ENCODE measurements at regions not wholly inside any gene's neighbourhood (a gene's known extent, or its start where the extent isn't known, plus 50 kb on each side); places are given as distances from the start of the nearest gene placed in this dataset.
A peak's percentile ranks its signal among the peaks of the same experiment; 100 is the strongest.

DNA sequence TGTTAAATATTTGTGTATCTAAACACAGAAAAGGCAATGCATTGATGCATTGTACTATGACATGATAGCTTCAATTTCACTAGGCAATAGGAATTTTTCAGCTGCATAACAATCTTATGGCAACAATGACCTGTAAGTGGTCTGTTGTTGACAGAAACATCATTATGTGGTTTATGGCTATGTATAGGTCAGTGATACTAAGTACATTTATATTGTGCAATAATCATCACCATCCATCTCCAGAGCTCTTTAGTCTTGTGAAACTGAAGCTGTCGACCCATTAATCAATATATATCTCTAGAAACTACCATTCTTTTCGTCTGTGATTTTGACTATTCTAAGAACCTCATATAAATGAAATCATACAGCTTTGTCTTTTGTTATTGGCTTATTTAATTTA, 200.1 kb upstream of the ZNF717 start:
- no peak for DNase-seq (ENCODE audit: low read depth)

DNA sequence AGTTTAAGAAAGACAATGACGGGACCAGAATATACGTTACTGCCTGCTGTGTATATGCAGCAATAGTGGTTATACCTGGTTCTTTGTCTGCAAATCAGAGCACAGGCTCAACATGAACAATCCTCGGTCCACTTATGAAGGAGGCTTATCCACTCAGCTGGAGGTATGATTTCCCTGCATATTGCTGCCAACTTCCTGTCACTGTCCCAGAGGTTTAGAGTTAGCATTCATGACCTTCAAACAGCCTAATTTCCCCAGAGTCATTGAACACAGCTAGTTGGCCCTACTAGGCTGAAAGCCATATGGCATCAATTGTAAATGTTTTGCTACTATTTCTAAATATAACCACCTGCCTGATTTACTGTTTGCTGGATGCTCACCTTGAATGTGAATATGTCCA, 224.9 kb upstream of the ZNF717 start:
- DNase-seq (ENCODE audit: low read depth): no peak

DNA sequence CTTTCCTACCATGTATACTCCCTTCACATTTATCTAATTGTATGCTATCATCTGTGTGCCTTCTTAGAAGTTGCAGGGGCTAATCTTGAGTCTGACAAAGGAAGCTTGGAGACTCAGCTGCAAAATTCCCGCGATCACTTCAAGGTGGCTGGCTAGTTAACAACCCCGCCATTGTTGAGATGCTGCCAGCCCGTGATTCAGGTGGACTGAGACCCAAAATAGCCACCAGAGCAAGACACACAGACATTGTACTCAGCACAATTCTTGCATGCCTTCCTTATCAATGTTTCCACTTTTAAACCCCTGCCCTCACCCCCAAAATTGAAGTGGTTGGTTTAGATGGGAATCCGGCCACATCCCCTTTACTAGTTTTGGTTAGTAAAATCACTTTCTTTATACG, 225.8 kb upstream of the ZNF717 start:
- DNase-seq (ENCODE audit: low read depth): no peak

DNA sequence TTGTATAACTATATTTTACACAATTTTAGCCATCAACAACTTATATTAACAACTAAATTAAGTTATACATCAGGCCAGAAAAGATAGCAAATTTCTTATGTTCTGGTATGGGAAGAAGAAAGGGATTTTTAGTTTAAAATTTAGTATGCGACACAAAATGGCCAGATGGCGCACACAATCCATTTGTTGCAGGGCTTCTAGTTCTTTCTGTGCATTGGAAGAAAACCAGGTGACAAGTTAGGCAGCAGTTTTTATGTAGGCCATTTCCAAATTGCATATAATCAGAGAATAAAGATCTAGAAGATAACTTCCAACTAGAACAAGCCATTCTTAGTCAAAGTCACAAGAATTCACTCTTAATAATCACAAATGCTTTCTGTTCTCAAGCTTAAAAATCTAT, 230.1 kb upstream of the ZNF717 start:
- DNase-seq (ENCODE audit: low read depth): no peak

DNA sequence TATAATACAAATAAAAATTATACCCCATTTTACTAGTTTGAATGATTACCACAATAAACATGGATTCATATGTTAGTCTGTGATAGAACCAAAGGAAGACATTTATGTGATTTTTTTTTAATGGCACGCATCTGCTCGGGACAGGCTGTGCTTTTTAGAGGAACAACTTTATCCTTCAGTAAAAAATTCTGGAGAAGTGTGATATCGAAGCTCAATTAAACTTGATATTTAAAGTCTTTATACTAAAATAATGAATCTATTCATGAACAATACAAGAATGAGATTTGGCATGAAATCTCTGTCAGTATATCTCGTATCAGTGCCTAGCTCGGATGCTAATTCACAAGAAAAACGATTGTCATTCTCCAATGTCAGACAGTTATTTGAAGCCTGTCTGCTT, 230.8 kb upstream of the ZNF717 start:
- DNase-seq (ENCODE audit: low read depth): no peak

DNA sequence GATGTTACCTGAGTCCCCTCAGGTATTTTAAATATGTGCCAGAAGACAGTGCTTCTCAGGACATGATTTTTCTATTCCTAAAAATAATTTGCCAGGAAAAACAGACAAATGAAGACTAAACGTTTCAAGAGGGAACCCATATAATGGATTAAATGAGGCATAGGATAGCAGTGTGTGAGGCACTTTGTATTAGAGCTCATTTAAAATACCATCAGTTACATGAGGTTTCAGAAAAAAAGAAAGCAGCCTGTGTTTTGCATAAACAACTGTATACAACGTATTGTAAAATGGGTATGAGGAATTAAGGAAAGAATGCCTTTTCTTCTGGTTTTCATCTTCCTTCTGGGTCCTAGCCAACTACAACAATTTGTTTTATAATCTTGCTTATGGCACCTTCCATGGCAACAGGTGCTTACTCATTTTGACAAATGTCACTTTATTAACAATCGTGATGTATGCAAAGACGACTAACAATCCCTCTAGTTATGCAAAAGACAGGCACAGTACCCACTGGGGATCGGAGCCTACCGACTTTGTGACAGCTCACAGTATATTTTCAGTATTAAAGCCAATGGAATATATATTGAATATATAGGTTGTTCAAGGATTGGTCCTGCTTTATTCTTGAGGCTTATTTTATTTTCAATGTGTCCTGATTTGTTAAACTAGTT, 231.6 kb upstream of the ZNF717 start:
- no peak for DNase-seq (ENCODE audit: low read depth)

DNA sequence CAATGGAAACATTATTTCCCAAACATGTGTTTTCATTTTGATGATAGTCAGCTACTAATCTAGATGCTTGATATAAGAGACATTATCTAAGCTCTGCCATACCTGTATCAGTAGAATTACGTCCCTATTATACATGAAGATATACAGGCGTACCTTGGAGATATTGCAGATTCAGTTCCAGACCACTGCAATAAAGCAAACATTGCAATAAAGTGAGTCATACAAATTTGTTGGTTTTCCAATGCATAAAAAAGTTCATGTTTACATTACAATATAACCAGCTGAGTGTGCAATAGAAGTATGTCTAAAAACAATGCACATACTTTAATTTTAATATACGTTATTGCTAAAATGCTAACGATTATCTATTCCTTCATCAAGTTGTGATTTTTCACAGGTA, 236.0 kb upstream of the ZNF717 start:
- no peak for DNase-seq (ENCODE audit: low read depth)

DNA sequence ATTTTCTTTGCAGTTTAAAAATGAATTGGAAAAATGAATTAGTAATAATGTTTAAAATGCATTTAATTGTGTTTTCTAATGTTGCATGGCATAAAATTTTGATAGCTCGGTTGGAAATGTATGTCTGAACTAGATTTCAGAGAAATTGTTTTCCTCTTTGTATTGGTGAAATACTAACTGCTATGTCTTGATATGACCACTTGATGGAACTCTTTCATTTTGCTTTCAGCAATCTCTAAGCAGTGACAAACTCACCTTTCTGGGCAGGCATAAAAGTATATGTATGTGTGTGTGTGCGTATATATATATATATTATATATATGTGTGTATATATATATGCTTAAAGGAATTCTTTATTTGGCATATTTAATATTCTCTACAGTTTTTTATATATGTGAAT, 239.3 kb upstream of the ZNF717 start:
- DNase-seq (ENCODE audit: low read depth): peak; percentile 12

DNA sequence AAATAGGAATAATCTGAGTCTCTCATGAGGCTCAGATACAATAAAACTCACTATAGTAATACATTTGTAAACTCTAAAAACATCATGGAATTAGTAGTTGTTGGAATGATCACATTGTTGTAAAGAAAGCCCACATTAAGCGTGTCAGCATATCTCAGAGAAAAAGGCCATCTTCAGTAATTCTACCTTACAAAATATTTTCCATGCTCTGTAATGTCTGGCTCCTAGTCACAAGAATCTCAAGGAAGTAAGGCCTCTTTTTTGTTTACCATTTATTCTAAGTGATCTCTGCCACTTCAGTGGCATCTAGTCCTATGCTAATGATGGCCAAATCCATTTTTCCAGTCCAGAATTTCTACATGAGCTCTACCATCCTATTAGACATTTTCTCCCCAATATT, 240.2 kb upstream of the ZNF717 start:
- no peak for DNase-seq (ENCODE audit: low read depth)

DNA sequence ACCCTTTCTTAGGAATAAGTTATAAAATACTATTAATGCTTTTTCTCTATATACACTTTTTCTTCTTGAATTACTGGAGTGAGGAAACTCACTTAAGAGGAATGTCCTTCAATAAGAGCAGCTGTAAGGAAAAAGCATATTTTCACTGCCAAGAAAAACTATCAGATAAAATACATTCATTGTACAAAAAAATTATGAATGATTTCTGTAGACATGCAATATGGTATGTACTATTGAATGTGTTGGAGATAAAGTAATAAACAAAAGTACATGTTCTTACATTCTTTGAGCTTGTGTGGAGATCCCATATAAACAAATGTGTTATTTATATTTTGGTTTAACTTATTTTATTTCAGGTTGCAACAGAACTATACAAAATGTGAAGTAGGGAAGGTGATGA, 241.0 kb upstream of the ZNF717 start:
- DNase-seq (ENCODE audit: low read depth): no peak

DNA sequence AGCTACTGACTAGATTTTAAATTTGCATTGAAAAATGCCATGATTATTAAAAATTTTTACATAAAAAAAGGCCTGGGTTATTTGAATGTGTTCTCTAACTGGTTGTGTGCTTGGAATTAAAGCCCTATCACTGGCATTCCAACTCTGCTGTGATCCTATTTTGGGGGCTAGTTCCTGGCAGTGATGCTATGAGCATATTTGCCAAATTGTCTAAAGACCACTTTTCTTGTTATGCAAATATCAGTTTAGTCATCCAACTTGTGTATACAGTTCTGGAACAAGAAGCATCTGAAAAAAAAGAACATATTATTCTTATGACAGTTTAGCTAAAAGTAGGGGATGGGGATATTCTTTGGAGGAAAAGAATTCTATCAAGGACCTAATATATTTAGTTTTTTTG, 243.4 kb upstream of the ZNF717 start:
- no peak for DNase-seq (ENCODE audit: low read depth)

DNA sequence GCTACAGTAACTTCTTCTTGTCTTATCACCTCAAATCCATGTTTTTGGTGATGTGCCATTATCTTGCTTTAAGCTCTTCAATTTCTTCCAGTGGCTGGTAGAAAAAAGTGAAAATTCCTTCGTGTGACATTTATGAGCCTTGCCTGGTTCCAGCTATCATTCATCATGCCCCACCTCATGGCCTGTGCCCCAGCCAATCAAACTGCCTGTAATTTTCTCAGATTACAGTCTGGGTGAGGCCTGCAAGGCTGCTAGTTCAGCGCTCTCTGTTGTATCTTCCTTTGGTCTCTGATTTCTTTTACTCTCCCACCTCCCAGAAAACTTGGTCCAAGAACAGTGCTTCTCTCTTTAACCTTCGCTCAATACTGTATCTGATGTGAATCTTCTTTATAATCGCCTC, 249.3 kb upstream of the ZNF717 start:
- no peak for DNase-seq (ENCODE audit: low read depth)

DNA sequence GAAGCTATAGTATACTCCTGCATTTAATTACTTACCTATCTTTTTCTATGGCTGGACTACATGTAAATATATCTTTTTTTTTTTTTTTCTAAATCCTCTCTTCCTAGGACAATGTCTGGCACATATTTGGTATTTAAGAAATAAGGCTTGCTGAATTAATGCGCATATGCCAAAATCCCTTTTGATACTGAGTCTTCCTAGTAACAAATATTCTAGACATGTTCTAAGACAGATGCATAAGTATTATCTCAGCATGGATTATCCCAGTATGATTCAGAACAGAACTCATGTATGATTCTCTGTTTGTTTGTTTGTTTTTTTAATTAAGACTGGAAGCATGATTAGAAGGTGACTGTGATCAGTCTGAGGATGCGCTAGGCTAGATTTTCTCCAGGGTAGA, 249.8 kb upstream of the ZNF717 start:
- no peak for DNase-seq (ENCODE audit: low read depth)

DNA sequence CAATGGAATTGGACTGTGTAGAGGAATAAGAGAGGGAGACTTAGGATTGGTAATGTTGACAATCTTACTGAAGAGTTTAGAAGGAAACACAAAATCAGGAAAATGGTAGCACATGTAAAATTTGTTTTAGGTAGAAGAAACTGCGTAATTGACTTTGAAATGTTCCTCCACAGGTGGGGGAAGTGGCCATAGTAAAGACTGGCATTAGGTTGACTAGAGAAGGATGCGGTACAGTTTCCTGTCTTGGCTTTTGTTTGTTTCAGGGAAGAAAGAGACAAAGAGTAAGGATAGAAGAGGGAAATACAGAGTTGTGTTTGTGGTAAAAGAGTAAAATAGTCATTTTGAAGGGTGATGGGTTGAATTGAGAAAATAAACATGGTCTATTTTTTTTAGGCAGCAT, 253.6 kb upstream of the ZNF717 start:
- no peak for DNase-seq (ENCODE audit: low read depth)

DNA sequence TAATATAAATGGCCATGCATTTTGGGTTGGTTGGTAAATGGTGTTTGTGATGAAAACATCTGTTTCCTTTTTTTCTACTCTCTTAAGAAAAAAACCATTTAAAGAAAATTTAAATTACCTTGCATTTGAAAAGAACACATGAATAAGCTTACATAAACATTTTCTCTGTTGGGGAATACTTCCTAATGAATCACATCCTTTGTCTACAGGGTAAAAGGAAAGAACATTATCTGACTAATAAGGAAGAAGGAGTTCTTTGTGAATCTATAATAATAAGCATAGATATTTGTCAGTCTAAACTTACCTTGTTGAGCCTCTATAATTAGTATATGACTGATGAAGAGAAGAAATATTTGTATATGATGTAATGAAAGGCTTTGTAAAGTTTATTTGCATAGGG, 254.1 kb upstream of the ZNF717 start:
- DNase-seq (ENCODE audit: low read depth): no peak

DNA sequence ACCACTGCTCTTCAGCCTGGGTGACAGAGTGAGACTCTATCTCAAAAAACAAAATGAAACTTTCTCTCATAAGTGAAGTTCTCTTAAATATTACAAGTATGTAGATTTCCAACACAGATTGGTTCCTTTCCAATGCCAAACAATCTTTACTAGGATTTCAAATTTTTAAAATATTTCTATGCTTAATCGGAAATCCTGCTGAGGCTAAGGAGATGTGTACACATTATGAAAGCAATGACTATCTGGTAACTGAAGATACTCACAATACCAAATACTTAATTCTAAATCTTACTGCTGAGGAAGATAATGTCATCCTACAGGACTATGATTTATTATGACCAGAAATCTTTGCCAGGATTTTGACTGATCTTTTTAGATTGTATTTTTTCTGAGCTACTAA, 255.6 kb upstream of the ZNF717 start:
- peak; percentile 2 for DNase-seq (ENCODE audit: low read depth)

DNA sequence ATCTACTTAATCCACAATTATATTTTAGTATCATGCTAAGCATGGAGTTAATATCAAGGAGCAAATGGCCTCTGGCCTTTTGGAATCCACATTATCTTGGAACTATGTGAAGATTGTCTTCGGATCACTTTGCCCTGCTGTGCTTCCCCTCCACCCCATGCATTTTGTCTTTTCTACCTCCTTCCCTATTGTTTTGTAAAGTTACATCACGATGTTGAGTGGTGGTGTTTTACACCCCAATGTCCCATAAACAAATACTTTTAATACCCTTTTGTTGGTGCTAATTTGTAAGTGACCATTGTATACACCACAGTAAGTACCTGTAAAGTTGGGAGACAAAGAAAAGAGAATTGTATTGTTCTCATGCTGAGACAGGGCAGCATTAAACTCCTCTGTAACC, 258.4 kb upstream of the ZNF717 start:
- DNase-seq (ENCODE audit: low read depth): no peak

DNA sequence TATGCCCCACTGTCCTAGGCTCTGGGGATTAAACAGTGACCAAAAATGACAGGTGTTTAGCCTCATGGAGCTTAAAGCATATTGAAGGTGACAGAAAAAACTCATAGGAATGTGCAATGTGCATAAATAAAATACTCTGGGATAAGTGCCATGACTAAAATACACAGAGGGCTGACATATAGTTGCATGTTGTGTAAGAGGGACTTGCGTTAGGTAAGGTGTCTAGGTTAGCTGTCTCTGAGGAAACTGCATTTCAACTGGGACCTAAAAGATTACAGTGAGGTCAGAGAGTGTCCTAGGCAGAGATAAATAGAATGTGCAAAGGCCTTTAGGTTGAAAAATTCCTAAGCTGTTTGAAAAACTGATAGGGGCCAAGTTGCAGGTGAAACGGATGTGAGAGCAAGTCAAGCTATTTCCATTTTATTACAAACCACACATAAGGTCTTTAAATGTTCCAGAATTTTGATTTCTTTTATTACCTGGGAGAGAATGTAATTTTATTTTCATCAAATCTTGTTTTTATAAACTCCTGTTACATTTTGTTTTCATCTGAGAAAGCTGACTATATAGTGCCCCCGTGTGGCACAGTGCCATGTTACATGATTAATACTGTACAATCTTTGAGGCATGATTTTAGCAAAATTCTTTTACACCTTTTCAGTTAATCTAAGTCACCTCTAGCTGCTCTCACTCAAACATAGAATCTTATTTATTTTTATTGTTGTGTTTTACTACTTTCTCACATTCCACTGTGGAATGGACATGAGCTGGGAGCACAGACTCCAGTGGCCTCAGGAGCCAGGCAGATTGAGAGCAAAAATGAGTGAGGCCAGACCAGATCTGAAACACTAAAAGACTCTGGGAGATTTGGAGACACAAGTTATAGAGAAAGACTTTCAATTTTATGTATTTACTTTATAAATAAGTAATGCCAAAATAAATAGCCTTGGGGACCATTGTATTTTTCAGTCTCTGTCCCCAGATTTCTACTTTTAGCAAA, 259.6 kb upstream of the ZNF717 start:
- peak; percentile 52 for DNase-seq (ENCODE audit: low read depth)

DNA sequence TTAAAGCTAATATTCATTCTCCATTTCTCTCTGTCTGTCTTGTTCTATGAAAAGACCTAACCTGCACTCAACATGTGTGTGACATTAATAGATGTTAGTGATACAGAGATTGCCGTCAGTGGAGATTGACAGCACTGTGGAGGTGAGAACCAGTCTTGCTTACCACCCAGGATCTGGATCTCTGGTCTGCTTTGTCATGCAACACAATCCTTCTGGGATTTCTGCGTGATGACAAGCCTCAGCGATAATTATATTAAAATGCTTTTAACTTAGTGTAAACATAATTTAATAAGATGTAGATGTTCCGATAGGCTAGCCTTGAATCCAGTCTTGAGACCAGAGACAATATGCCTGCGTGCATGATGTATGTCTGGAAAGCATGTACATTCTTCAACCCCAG, 262.0 kb upstream of the ZNF717 start:
- no peak for DNase-seq (ENCODE audit: low read depth)

DNA sequence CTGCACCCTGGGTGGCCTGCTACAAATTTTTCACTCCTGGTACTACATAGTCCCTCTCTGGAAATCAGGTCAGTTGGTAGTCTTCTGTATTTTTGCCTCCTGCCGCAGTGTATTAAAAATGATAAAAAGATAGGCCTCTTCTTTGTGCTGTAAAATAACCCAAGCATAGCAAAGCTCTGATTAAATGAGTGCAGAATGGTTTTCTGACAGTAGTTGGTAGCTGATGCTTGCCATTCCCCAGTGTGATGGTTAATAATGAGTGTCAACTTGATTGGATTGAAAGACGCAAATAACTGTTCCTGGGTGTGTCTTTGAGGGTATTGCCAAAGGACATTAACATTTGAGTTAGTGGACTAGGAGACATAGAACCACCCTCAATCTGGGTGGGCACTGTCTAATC, 264.4 kb upstream of the ZNF717 start:
- no peak for DNase-seq (ENCODE audit: low read depth)

DNA sequence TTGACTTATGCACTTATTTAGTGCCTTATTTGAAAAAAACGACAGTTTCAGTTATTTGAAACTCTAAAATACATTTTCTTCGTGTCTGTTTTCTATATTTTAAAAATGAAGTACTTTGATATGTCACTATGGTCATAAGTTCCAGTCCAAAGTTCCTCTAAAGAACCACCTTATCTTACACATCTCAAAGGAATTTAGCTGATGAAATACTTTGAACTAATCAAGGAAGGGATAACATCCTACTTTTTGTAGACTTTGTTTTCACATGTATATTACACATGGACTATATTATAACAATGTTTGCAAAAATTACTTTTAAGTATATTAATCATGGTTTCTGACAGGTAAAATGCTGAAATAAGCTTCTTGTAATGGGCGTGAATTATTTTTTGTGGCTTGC, 265.8 kb upstream of the ZNF717 start:
- no peak for DNase-seq (ENCODE audit: low read depth)

DNA sequence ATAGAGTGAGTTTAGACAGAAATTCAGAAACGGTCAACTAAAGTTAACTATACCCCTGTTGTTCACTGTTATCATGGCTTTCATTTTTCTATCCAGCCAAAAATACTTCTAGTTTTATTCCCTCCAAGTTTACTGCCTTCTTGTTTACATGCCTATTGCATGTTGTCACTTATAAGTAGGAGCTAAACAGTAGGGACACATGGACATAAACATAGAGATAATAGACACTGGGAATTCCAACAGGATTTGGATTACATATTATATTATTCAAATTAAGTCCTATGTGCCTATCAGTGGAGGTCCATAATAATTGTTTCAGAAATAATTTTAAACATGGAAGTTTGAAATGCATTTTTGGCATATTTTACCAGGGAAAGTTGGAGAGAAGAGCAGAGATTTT, 269.1 kb upstream of the ZNF717 start:
- DNase-seq (ENCODE audit: low read depth): no peak

DNA sequence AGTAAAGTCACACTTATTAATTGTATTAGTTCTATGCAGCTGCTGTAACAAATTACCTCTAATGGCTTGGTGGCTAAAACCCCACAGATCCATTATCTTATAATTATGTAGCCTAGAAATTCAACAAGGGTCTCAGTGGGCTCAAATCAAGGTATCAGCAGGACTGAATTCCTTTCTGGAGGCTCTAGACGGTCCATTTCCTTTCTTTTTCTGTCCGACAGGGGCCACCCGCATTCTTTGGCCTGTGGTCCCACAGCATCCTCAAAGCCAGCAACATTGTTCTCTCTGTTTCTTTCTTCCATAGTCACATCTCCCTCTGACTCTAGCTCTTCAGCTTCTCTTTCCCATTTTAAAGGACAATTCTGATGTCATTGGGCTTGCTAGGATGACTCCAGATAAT, 276.3 kb upstream of the ZNF717 start:
- DNase-seq (ENCODE audit: low read depth): no peak

All from myocyte (in vitro differentiated cells).